ENCODE measurements at regions not wholly inside any gene's neighbourhood (a gene's known extent, or its start where the extent isn't known, plus 50 kb on each side); places are given as distances from the start of the nearest gene placed in this dataset.

GRCh38 chr6:41428336-41428995, 93.1 kb downstream of the NCR2 start:
- no peak for DNase-seq (ENCODE audit: low read depth)
- no peak overlapping the region for H3K4me3 ChIP-seq (ENCODE audit: low read depth, low read length)

GRCh38 chr6:41428996-41429421, 93.6 kb downstream of the NCR2 start:
- no peak overlapping the region for H3K4me3 ChIP-seq (ENCODE audit: low read depth, low read length)
- TF ChIP-seq CTCF (IDR thresholded peaks at IDR 0.05; ENCODE audit: insufficient read depth, low read length) = no peak
- DNase-seq (ENCODE audit: low read depth) = peak; percentile 16

More at GRCh38 chr6:41428336-41428995, 93.1 kb downstream of the NCR2 start:
- TF ChIP-seq CTCF (IDR thresholded peaks at IDR 0.05; ENCODE audit: insufficient read depth, low read length) = no peak

- DNase-seq (ENCODE audit: low read depth) = no peak
- TF ChIP-seq CTCF (IDR thresholded peaks at IDR 0.05; ENCODE audit: insufficient read depth, low read length) = no peak
- no peak overlapping the region for H3K4me3 ChIP-seq (ENCODE audit: low read depth, low read length)
These were observed 94.4 kb downstream of the NCR2 start for GRCh38 chr6:41429506-41430504.

GRCh38 chr6:41430875-41431274, 95.5 kb downstream of the NCR2 start:
- no peak overlapping the region for H3K4me3 ChIP-seq (ENCODE audit: low read depth, low read length)
- DNase-seq (ENCODE audit: low read depth) = peak; percentile 46
- TF ChIP-seq CTCF (IDR thresholded peaks at IDR 0.05; ENCODE audit: insufficient read depth, low read length) = no peak

- no peak overlapping the region for H3K4me3 ChIP-seq (ENCODE audit: low read depth, low read length)
- DNase-seq (ENCODE audit: low read depth) = no peak
- no peak for TF ChIP-seq CTCF (IDR thresholded peaks at IDR 0.05; ENCODE audit: insufficient read depth, low read length)
These were observed 96.9 kb downstream of the NCR2 start for GRCh38 chr6:41432280-41432679.

GRCh38 chr6:41434803-41435481, 99.5 kb downstream of the NCR2 start:
- H3K4me3 ChIP-seq (ENCODE audit: low read depth, low read length) = no peak overlapping the region
- no peak for DNase-seq (ENCODE audit: low read depth)
- no peak for TF ChIP-seq CTCF (IDR thresholded peaks at IDR 0.05; ENCODE audit: insufficient read depth, low read length)
